ENCODE measurements at regions not wholly inside any gene's neighbourhood (a gene's known extent, or its start where the extent isn't known, plus 50 kb on each side); places are given as distances from the start of the nearest gene placed in this dataset.
A peak's percentile ranks its signal among the peaks of the same experiment; 100 is the strongest.
"Not testable (repeated sequence)": the region's sequence is repeated elsewhere in the genome, so short reads cannot be mapped to it uniquely, and the experiment has no call there.

- H3K36me3 ChIP-seq (ENCODE audit: control insufficient read depth in 1 of 2, insufficient read depth in 2 of 2, low read length in 2 of 2): no peaks in the 10 kb centered on the region
- H2AK5ac ChIP-seq (ENCODE audit: low read length): no peak overlapping the region
- H3K4ac ChIP-seq (ENCODE audit: low read depth, low read length): no peak overlapping the region
- H3K4me3 ChIP-seq (ENCODE audit: low read depth, low read length): no peak overlapping the region
- no peaks in the 10 kb centered on the region for H3K79me2 ChIP-seq (ENCODE audit: control insufficient read depth, insufficient read depth, low read length, poor library complexity)
- H3K14ac ChIP-seq (ENCODE audit: low read length): no peak overlapping the region
- H3K79me1 ChIP-seq (ENCODE audit: low read length): no peaks in the 10 kb centered on the region
- no peak overlapping the region for H2BK12ac ChIP-seq (ENCODE audit: low read length)
- H4K91ac ChIP-seq (ENCODE audit: low read depth, low read length): no peak overlapping the region
- H3K9ac ChIP-seq (ENCODE audit: low read length): no peak overlapping the region
- H4K8ac ChIP-seq (ENCODE audit: low read depth, low read length): no peak overlapping the region
- no peak overlapping the region for H4K12ac ChIP-seq (ENCODE audit: low read depth, low read length)
- no peaks in the 10 kb centered on the region for H3K9me3 ChIP-seq (ENCODE audit: insufficient read depth, low read depth, low read length)
- no peak overlapping the region for H2BK5ac ChIP-seq (ENCODE audit: low read depth, low read length, poor library complexity)
- WGBS (ENCODE audit: extremely low coverage, insufficient coverage, insufficient read length): no CpG with 5 or more reads among the region's 6 CpGs
- H3K27ac ChIP-seq (ENCODE audit: low read depth, low read length): no peak overlapping the region
- no peak overlapping the region for H2BK120ac ChIP-seq (ENCODE audit: insufficient read depth, low read length, poor library complexity)
- no peak overlapping the region for H2AFZ ChIP-seq (ENCODE audit: insufficient read depth, low read length, poor library complexity)
- peak; percentile 35 to 82 for DNase-seq
- no peak overlapping the region for H3K18ac ChIP-seq (ENCODE audit: low read length)
- no peaks in the 10 kb centered on the region for H3K4me1 ChIP-seq (ENCODE audit: control insufficient read depth in 1 of 2, insufficient read depth in 2 of 2, low read length in 2 of 2)
- no peaks in the 10 kb centered on the region for H3K27me3 ChIP-seq (ENCODE audit: insufficient read depth, low read length)
- no peak overlapping the region for H3K4me2 ChIP-seq (ENCODE audit: low read length)
- no peak overlapping the region for H3K23ac ChIP-seq (ENCODE audit: low read length)
Observed at GRCh38 chr4:67327245-67328017, 217.9 kb downstream of the CENPC start.

- Histone ChIP-seq H3K27me3 (ENCODE audit: insufficient read depth, low read length) (no peaks in the 10 kb centered on the region), H3K9me3 (ENCODE audit: insufficient read depth, low read depth, low read length) (no peaks in the 10 kb centered on the region), H4K12ac (ENCODE audit: low read depth, low read length) (no peak overlapping the region), H2BK12ac (ENCODE audit: low read length) (no peak overlapping the region), H3K4me1 (ENCODE audit: control insufficient read depth in 1 of 2, insufficient read depth in 2 of 2, low read length in 2 of 2) (no peaks in the 10 kb centered on the region), H3K9ac (ENCODE audit: low read length) (no peak overlapping the region), H3K27ac (ENCODE audit: low read depth, low read length) (no peak overlapping the region), H2BK5ac (ENCODE audit: low read depth, low read length, poor library complexity) (no peak overlapping the region), H3K14ac (ENCODE audit: low read length) (no peak overlapping the region), H3K4ac (ENCODE audit: low read depth, low read length) (no peak overlapping the region), H4K8ac (ENCODE audit: low read depth, low read length) (no peak overlapping the region), H3K4me2 (ENCODE audit: low read length) (no peak overlapping the region), H3K79me2 (ENCODE audit: control insufficient read depth, insufficient read depth, low read length, poor library complexity) (no peaks in the 10 kb centered on the region), H3K18ac (ENCODE audit: low read length) (no peak overlapping the region), H2AK5ac (ENCODE audit: low read length) (no peak overlapping the region), H3K79me1 (ENCODE audit: low read length) (no peaks in the 10 kb centered on the region), H3K23ac (ENCODE audit: low read length) (no peak overlapping the region), H4K91ac (ENCODE audit: low read depth, low read length) (no peak overlapping the region), H2BK120ac (ENCODE audit: insufficient read depth, low read length, poor library complexity) (no peak overlapping the region), H3K4me3 (ENCODE audit: low read depth, low read length) (no peak overlapping the region), H2AFZ (ENCODE audit: insufficient read depth, low read length, poor library complexity) (no peak overlapping the region), H3K36me3 (ENCODE audit: control insufficient read depth in 1 of 2, insufficient read depth in 2 of 2, low read length in 2 of 2) (no peaks in the 10 kb centered on the region)
- WGBS (ENCODE audit: extremely low coverage, insufficient coverage, insufficient read length): no CpG with 5 or more reads among the region's 2 CpGs
- no peak for DNase-seq
Observed at GRCh38 chr4:67325791-67326190, 219.5 kb downstream of the CENPC start.

- no peak overlapping the region for H3K18ac ChIP-seq (ENCODE audit: low read length)
- H2BK120ac ChIP-seq (ENCODE audit: insufficient read depth, low read length, poor library complexity): no peak overlapping the region
- H3K4ac ChIP-seq (ENCODE audit: low read depth, low read length): no peak overlapping the region
- H2BK12ac ChIP-seq (ENCODE audit: low read length): no peak overlapping the region
- no peak overlapping the region for H3K4me3 ChIP-seq (ENCODE audit: low read depth, low read length)
- no peaks in the 10 kb centered on the region for H3K9me3 ChIP-seq (ENCODE audit: insufficient read depth, low read depth, low read length)
- H4K12ac ChIP-seq (ENCODE audit: low read depth, low read length): no peak overlapping the region
- H3K27me3 ChIP-seq (ENCODE audit: insufficient read depth, low read length): no peaks in the 10 kb centered on the region
- no peaks in the 10 kb centered on the region for H3K79me2 ChIP-seq (ENCODE audit: control insufficient read depth, insufficient read depth, low read length, poor library complexity)
- H4K8ac ChIP-seq (ENCODE audit: low read depth, low read length): no peak overlapping the region
- H3K14ac ChIP-seq (ENCODE audit: low read length): no peak overlapping the region
- H3K23ac ChIP-seq (ENCODE audit: low read length): no peak overlapping the region
- H2AK5ac ChIP-seq (ENCODE audit: low read length): no peak overlapping the region
- H3K79me1 ChIP-seq (ENCODE audit: low read length): no peaks in the 10 kb centered on the region
- H3K4me1 ChIP-seq (ENCODE audit: control insufficient read depth in 1 of 2, insufficient read depth in 2 of 2, low read length in 2 of 2): no peaks in the 10 kb centered on the region
- no peak overlapping the region for H3K4me2 ChIP-seq (ENCODE audit: low read length)
- WGBS (ENCODE audit: extremely low coverage, insufficient coverage, insufficient read length): no CpG with 5 or more reads among the region's 3 CpGs
- H2AFZ ChIP-seq (ENCODE audit: insufficient read depth, low read length, poor library complexity): no peak overlapping the region
- H2BK5ac ChIP-seq (ENCODE audit: low read depth, low read length, poor library complexity): no peak overlapping the region
- no peaks in the 10 kb centered on the region for H3K36me3 ChIP-seq (ENCODE audit: control insufficient read depth in 1 of 2, insufficient read depth in 2 of 2, low read length in 2 of 2)
- H3K27ac ChIP-seq (ENCODE audit: low read depth, low read length): no peak overlapping the region
- H3K9ac ChIP-seq (ENCODE audit: low read length): no peak overlapping the region
- H4K91ac ChIP-seq (ENCODE audit: low read depth, low read length): no peak overlapping the region
- no peak for DNase-seq
Observed at GRCh38 chr4:67320645-67321044, 224.7 kb downstream of the CENPC start.

- H3K27ac ChIP-seq (ENCODE audit: low read depth, low read length); H3K9me3 ChIP-seq (ENCODE audit: insufficient read depth, low read depth, low read length); H3K79me2 ChIP-seq (ENCODE audit: control insufficient read depth, insufficient read depth, low read length, poor library complexity); H2AFZ ChIP-seq (ENCODE audit: insufficient read depth, low read length, poor library complexity); DNase-seq; H4K91ac ChIP-seq (ENCODE audit: low read depth, low read length); H2BK12ac ChIP-seq (ENCODE audit: low read length); H2BK120ac ChIP-seq (ENCODE audit: insufficient read depth, low read length, poor library complexity); H3K4me3 ChIP-seq (ENCODE audit: low read depth, low read length); H4K8ac ChIP-seq (ENCODE audit: low read depth, low read length); H3K4me2 ChIP-seq (ENCODE audit: low read length); H3K27me3 ChIP-seq (ENCODE audit: insufficient read depth, low read length); H3K4me1 ChIP-seq (ENCODE audit: control insufficient read depth in 1 of 2, insufficient read depth in 2 of 2, low read length in 2 of 2); H3K4ac ChIP-seq (ENCODE audit: low read depth, low read length); H3K36me3 ChIP-seq (ENCODE audit: control insufficient read depth in 1 of 2, insufficient read depth in 2 of 2, low read length in 2 of 2); H3K23ac ChIP-seq (ENCODE audit: low read length); H4K12ac ChIP-seq (ENCODE audit: low read depth, low read length); H3K9ac ChIP-seq (ENCODE audit: low read length); H2AK5ac ChIP-seq (ENCODE audit: low read length); H3K79me1 ChIP-seq (ENCODE audit: low read length); H3K14ac ChIP-seq (ENCODE audit: low read length); H2BK5ac ChIP-seq (ENCODE audit: low read depth, low read length, poor library complexity); H3K18ac ChIP-seq (ENCODE audit: low read length): not testable (repeated sequence)
- no CpG with 5 or more reads among the region's 6 CpGs for WGBS (ENCODE audit: extremely low coverage, insufficient coverage, insufficient read length)
Observed at GRCh38 chr4:67319607-67320006, 225.7 kb downstream of the CENPC start.
